ENCODE measurements at regions not wholly inside any gene's neighbourhood (a gene's known extent, or its start where the extent isn't known, plus 50 kb on each side); places are given as distances from the start of the nearest gene placed in this dataset.

- TF ChIP-seq CTCF (IDR thresholded peaks at IDR 0.05; ENCODE audit: poor library complexity) (no peak), EZH2phosphoT487 (IDR thresholded peaks at IDR 0.05; ENCODE audit: low read depth, severe bottlenecking, unreplicated experiment) (no peak), EZH2 (IDR thresholded peaks at IDR 0.05; ENCODE audit: borderline replicate concordance) (no peak)
Measured at GRCh38 chr18:47403317-47403716, 151.9 kb upstream of the SKOR2 start.

Data from hepatocyte (in vitro differentiated cells).